ENCODE measurements at regions not wholly inside any gene's neighbourhood (a gene's known extent, or its start where the extent isn't known, plus 50 kb on each side); places are given as distances from the start of the nearest gene placed in this dataset.

DNA sequence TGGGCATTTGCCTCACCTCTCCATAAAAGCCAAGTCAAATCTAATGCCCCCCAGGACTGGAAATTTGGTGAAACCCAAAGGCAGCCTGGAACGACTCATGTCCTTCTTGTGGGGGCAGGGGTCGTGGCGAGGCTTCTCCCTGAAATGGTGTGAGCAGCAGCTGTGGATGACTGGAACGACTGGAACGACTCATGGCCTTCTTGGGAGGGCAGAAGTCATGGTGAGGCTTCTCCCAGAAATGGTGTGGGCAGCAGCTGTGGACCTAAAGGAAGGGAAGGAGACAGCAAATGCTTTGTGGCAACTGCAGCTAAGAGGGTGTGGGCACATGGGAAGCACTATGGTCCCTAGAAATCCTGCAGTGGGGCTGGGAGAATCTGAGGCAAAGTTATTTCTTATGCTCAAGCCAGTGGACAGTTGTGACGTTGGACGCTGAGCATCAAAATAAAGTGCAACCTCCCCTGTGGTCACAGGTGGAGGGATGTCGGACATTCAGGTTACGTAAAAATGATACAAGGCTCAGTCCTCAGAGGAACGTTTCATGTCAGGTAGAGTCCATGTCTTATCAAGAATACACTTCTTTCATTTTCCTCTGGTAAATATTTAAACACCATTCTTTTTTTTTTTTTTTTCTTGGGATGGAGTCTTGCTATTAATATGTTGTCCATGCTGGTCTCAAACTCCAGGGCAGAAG lies 107.0 kb upstream of the KIF5B start:
- no peak for TF ChIP-seq MYC (IDR thresholded peaks at IDR 0.05; ENCODE audit: low read depth, low read length)
- TF ChIP-seq, protein P1, sequence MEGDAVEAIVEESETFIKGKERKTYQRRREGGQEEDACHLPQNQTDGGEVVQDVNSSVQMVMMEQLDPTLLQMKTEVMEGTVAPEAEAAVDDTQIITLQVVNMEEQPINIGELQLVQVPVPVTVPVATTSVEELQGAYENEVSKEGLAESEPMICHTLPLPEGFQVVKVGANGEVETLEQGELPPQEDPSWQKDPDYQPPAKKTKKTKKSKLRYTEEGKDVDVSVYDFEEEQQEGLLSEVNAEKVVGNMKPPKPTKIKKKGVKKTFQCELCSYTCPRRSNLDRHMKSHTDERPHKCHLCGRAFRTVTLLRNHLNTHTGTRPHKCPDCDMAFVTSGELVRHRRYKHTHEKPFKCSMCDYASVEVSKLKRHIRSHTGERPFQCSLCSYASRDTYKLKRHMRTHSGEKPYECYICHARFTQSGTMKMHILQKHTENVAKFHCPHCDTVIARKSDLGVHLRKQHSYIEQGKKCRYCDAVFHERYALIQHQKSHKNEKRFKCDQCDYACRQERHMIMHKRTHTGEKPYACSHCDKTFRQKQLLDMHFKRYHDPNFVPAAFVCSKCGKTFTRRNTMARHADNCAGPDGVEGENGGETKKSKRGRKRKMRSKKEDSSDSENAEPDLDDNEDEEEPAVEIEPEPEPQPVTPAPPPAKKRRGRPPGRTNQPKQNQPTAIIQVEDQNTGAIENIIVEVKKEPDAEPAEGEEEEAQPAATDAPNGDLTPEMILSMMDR (IDR thresholded peaks at IDR 0.05; ENCODE audit: low read depth, low read length) = no peak
- TF ChIP-seq, protein P2, sequence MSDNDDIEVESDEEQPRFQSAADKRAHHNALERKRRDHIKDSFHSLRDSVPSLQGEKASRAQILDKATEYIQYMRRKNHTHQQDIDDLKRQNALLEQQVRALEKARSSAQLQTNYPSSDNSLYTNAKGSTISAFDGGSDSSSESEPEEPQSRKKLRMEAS (IDR thresholded peaks at IDR 0.05; ENCODE audit: low read depth, low read length) = no peak
- no peak for TF ChIP-seq POLR2A (IDR thresholded peaks at IDR 0.05; ENCODE audit: extremely low read depth, insufficient read length)
- no peak for DNase-seq (ENCODE audit: low read depth)
- no peak overlapping the region for H3K4me3 ChIP-seq (ENCODE audit: low read depth, low read length)

- no peak for DNase-seq (ENCODE audit: low read depth)
- TF ChIP-seq, protein P2 (IDR thresholded peaks at IDR 0.05; ENCODE audit: low read depth, low read length) = no peak
- TF ChIP-seq POLR2A (IDR thresholded peaks at IDR 0.05; ENCODE audit: extremely low read depth, insufficient read length) (no peak), MYC (IDR thresholded peaks at IDR 0.05; ENCODE audit: low read depth, low read length) (no peak)
- TF ChIP-seq, protein P1 (IDR thresholded peaks at IDR 0.05; ENCODE audit: low read depth, low read length) = no peak
- no peak overlapping the region for H3K4me3 ChIP-seq (ENCODE audit: low read depth, low read length)
Observed at GRCh38 chr10:32161586-32161985, 105.4 kb upstream of the KIF5B start.

DNA sequence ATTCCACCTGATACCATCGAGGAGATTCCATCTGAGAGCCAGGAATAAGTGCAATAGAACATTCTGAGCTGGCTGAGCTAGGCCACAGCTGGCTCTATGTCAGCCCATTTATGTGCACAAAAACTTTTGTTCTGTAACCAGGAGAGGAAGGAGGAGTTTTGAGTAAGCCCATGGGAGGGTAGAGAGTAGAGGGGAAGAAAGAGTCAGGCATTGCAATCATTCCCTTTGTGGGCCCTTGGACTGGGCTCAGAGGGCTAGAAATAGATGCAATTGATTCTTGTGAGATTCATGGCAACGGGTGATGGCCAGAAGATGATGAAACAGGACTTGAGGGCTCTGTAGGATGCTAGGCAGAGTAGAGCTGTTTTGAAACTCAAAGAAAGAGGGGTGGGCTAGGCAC lies 104.6 kb upstream of the KIF5B start:
- no peak overlapping the region for H3K4me3 ChIP-seq (ENCODE audit: low read depth, low read length)
- TF ChIP-seq MYC (IDR thresholded peaks at IDR 0.05; ENCODE audit: low read depth, low read length) = no peak
- TF ChIP-seq, protein P1 (IDR thresholded peaks at IDR 0.05; ENCODE audit: low read depth, low read length) = no peak
- TF ChIP-seq POLR2A (IDR thresholded peaks at IDR 0.05; ENCODE audit: extremely low read depth, insufficient read length) = no peak
- TF ChIP-seq, protein P2 (IDR thresholded peaks at IDR 0.05; ENCODE audit: low read depth, low read length) = no peak
- no peak for DNase-seq (ENCODE audit: low read depth)

DNA sequence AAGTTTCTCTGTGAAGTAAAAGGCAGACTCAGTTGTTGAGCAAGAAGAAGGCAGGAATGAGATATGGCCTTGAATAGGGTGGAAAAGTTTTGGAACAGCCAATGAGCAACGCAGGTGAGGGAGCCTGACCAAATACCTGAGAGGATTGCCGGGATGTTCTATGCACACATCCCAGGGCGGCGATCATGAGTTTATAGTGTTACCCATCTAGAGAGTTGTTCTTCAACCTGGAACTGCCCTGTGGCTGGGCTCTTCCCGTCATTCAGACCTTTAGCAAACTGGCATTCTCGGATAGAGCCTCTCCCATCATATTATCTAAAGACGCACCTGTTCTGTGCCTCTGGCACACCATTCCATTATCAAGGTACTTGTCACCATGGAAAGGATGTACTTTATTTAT lies 103.0 kb upstream of the KIF5B start:
- TF ChIP-seq, protein P2 (IDR thresholded peaks at IDR 0.05; ENCODE audit: low read depth, low read length) = no peak
- TF ChIP-seq POLR2A (IDR thresholded peaks at IDR 0.05; ENCODE audit: extremely low read depth, insufficient read length) = no peak
- no peak for TF ChIP-seq MYC (IDR thresholded peaks at IDR 0.05; ENCODE audit: low read depth, low read length)
- TF ChIP-seq, protein P1 (IDR thresholded peaks at IDR 0.05; ENCODE audit: low read depth, low read length) = no peak
- no peak overlapping the region for H3K4me3 ChIP-seq (ENCODE audit: low read depth, low read length)
- no peak for DNase-seq (ENCODE audit: low read depth)

GRCh38 chr10:32156031-32156495 lies 99.8 kb upstream of the KIF5B start:
- no peak overlapping the region for H3K4me3 ChIP-seq (ENCODE audit: low read depth, low read length)
- no peak for DNase-seq (ENCODE audit: low read depth)

More at GRCh38 chr10:32156031-32156495, 99.8 kb upstream of the KIF5B start:
- TF ChIP-seq, protein P2 (IDR thresholded peaks at IDR 0.05; ENCODE audit: low read depth, low read length) = no peak
- TF ChIP-seq POLR2A (IDR thresholded peaks at IDR 0.05; ENCODE audit: extremely low read depth, insufficient read length) (no peak), MYC (IDR thresholded peaks at IDR 0.05; ENCODE audit: low read depth, low read length) (no peak)
- TF ChIP-seq, protein P1 (IDR thresholded peaks at IDR 0.05; ENCODE audit: low read depth, low read length) = no peak

Measured in NB4 (cell line).